ENCODE measurements at regions not wholly inside any gene's neighbourhood (a gene's known extent, or its start where the extent isn't known, plus 50 kb on each side); places are given as distances from the start of the nearest gene placed in this dataset.
"Not testable (repeated sequence)": the region's sequence is repeated elsewhere in the genome, so short reads cannot be mapped to it uniquely, and the experiment has no call there.

DNA sequence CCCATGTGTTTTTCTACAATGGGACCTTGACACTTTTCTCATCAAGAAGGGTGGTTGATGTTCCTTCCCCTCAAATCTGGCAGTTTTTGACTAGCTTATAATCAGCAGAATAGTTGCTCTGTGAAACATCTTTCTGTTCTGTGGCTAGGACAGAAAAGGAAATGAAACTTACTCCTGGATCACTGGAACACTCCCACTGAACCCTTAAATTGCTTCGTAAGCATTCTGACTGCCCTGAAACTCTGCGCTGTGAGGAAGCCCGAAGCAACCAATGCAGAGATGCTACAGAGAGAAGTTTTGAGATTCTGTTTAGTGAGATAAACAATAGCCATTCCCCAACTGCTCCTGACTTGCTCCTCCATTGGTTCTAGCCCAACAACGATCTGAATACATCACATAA is 602.2 kb downstream of the CENPC start:
- Histone ChIP-seq H3K23ac (ENCODE audit: low read length) (no peak overlapping the region), H4K12ac (ENCODE audit: low read depth, low read length) (no peak overlapping the region), H3K79me2 (ENCODE audit: control insufficient read depth, insufficient read depth, low read length, poor library complexity) (no peaks in the 10 kb centered on the region), H3K4me1 (ENCODE audit: control insufficient read depth in 1 of 2, insufficient read depth in 2 of 2, low read length in 2 of 2) (no peaks in the 10 kb centered on the region), H3K27me3 (ENCODE audit: insufficient read depth, low read length) (no peaks in the 10 kb centered on the region), H3K9me3 (ENCODE audit: insufficient read depth, low read depth, low read length) (no peaks in the 10 kb centered on the region), H3K18ac (ENCODE audit: low read length) (no peak overlapping the region), H2BK5ac (ENCODE audit: low read depth, low read length, poor library complexity) (no peak overlapping the region), H4K91ac (ENCODE audit: low read depth, low read length) (no peak overlapping the region), H3K36me3 (ENCODE audit: control insufficient read depth in 1 of 2, insufficient read depth in 2 of 2, low read length in 2 of 2) (no peaks in the 10 kb centered on the region), H3K4me2 (ENCODE audit: low read length) (no peak overlapping the region), H2BK12ac (ENCODE audit: low read length) (no peak overlapping the region), H3K79me1 (ENCODE audit: low read length) (no peaks in the 10 kb centered on the region), H3K27ac (ENCODE audit: low read depth, low read length) (no peak overlapping the region), H3K9ac (ENCODE audit: low read length) (no peak overlapping the region), H3K4me3 (ENCODE audit: low read depth, low read length) (no peak overlapping the region), H2BK120ac (ENCODE audit: insufficient read depth, low read length, poor library complexity) (no peak overlapping the region), H4K8ac (ENCODE audit: low read depth, low read length) (no peak overlapping the region), H2AFZ (ENCODE audit: insufficient read depth, low read length, poor library complexity) (no peak overlapping the region), H3K4ac (ENCODE audit: low read depth, low read length) (no peak overlapping the region), H2AK5ac (ENCODE audit: low read length) (no peak overlapping the region), H3K14ac (ENCODE audit: low read length) (no peak overlapping the region)
- DNase-seq, result no peak
- no CpG with 5 or more reads among the region's 4 CpGs for WGBS (ENCODE audit: extremely low coverage, insufficient coverage, insufficient read length)

DNA sequence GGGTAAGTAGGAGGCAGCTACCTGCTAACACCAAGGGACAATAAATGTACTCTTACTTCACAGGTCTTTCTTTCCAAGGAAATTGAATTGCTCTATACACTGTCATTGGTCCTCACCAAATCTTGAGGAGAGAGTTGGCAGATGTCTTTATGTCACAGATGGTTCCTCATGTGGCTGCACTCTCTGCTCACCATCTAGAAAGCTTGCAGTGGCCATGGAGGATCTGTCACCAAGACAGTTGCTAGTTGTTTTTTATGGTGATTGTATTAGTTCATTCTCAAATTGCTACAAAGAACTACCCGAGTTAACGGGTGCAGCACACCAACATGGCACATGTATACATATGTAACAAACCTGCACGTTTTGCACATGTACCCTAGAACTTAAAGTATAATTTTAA is 613.3 kb downstream of the CENPC start:
- not testable (repeated sequence) for H3K4me3 ChIP-seq (ENCODE audit: low read depth, low read length); H3K27ac ChIP-seq (ENCODE audit: low read depth, low read length); H4K12ac ChIP-seq (ENCODE audit: low read depth, low read length); DNase-seq; H2BK5ac ChIP-seq (ENCODE audit: low read depth, low read length, poor library complexity); H3K27me3 ChIP-seq (ENCODE audit: insufficient read depth, low read length); H4K8ac ChIP-seq (ENCODE audit: low read depth, low read length); H3K23ac ChIP-seq (ENCODE audit: low read length); H2AFZ ChIP-seq (ENCODE audit: insufficient read depth, low read length, poor library complexity); H3K4ac ChIP-seq (ENCODE audit: low read depth, low read length); H3K9me3 ChIP-seq (ENCODE audit: insufficient read depth, low read depth, low read length); H4K91ac ChIP-seq (ENCODE audit: low read depth, low read length); H3K79me1 ChIP-seq (ENCODE audit: low read length); H3K4me2 ChIP-seq (ENCODE audit: low read length); H3K9ac ChIP-seq (ENCODE audit: low read length); H3K79me2 ChIP-seq (ENCODE audit: control insufficient read depth, insufficient read depth, low read length, poor library complexity); H3K18ac ChIP-seq (ENCODE audit: low read length); H3K36me3 ChIP-seq (ENCODE audit: control insufficient read depth in 1 of 2, insufficient read depth in 2 of 2, low read length in 2 of 2); H3K14ac ChIP-seq (ENCODE audit: low read length); H3K4me1 ChIP-seq (ENCODE audit: control insufficient read depth in 1 of 2, insufficient read depth in 2 of 2, low read length in 2 of 2); H2BK120ac ChIP-seq (ENCODE audit: insufficient read depth, low read length, poor library complexity); H2BK12ac ChIP-seq (ENCODE audit: low read length); H2AK5ac ChIP-seq (ENCODE audit: low read length)
- WGBS (ENCODE audit: extremely low coverage, insufficient coverage, insufficient read length), result no CpG with 5 or more reads among the region's 3 CpGs

DNA sequence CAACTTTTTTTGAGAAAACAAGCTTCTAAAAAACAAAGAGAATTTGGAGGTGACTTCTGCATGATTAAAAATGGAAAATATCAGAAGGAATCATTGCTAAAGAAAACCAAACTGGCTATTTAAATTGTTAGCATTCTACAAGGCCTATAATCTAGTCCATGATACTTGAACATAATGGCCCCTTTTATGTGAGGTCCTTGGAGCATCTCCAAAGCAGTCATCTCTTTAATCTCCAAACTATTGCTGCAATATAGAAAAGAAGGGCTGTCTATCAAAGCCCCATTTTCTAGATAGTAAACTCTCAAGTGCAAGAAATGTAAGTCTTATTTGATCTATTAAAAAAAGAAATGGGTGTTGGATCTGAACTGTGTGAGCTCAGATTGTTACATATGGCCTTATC is 615.1 kb downstream of the CENPC start:
- H2BK120ac ChIP-seq (ENCODE audit: insufficient read depth, low read length, poor library complexity), result no peak overlapping the region
- H3K36me3 ChIP-seq (ENCODE audit: control insufficient read depth in 1 of 2, insufficient read depth in 2 of 2, low read length in 2 of 2), result no peaks in the 10 kb centered on the region
- no peak for DNase-seq
- H4K8ac ChIP-seq (ENCODE audit: low read depth, low read length), result no peak overlapping the region
- no peak overlapping the region for H2AK5ac ChIP-seq (ENCODE audit: low read length)
- H3K27me3 ChIP-seq (ENCODE audit: insufficient read depth, low read length), result no peaks in the 10 kb centered on the region
- no peaks in the 10 kb centered on the region for H3K79me2 ChIP-seq (ENCODE audit: control insufficient read depth, insufficient read depth, low read length, poor library complexity)
- no peak overlapping the region for H2BK12ac ChIP-seq (ENCODE audit: low read length)
- no peak overlapping the region for H4K91ac ChIP-seq (ENCODE audit: low read depth, low read length)
- H3K18ac ChIP-seq (ENCODE audit: low read length), result no peak overlapping the region
- H3K27ac ChIP-seq (ENCODE audit: low read depth, low read length), result no peak overlapping the region
- H3K4me2 ChIP-seq (ENCODE audit: low read length), result no peak overlapping the region
- H3K79me1 ChIP-seq (ENCODE audit: low read length), result no peaks in the 10 kb centered on the region
- H3K4me1 ChIP-seq (ENCODE audit: control insufficient read depth in 1 of 2, insufficient read depth in 2 of 2, low read length in 2 of 2), result no peaks in the 10 kb centered on the region
- no peak overlapping the region for H2AFZ ChIP-seq (ENCODE audit: insufficient read depth, low read length, poor library complexity)
- no peak overlapping the region for H3K23ac ChIP-seq (ENCODE audit: low read length)
- H3K9ac ChIP-seq (ENCODE audit: low read length), result no peak overlapping the region
- H4K12ac ChIP-seq (ENCODE audit: low read depth, low read length), result no peak overlapping the region
- H2BK5ac ChIP-seq (ENCODE audit: low read depth, low read length, poor library complexity), result no peak overlapping the region
- H3K14ac ChIP-seq (ENCODE audit: low read length), result no peak overlapping the region
- no peak overlapping the region for H3K4me3 ChIP-seq (ENCODE audit: low read depth, low read length)
- no peak overlapping the region for H3K4ac ChIP-seq (ENCODE audit: low read depth, low read length)
- no peaks in the 10 kb centered on the region for H3K9me3 ChIP-seq (ENCODE audit: insufficient read depth, low read depth, low read length)

DNA sequence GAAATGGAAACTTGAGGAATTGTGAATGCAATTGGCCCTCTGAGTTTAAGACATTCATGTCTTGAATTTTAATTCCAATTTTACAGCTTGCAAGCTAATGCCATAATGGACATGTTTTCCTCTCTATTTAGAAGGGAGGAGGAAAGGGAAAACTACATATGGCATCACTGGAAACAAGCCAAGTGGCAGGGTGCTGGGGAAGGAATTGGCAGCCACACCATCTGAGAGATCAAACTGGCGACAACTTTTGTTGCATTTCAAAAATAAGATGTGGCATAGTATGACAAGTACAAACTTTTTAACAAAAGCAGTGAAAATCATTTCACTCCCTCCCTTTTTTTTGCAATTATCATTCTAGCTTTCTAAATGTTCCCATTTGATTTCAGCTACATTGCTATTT is 615.6 kb downstream of the CENPC start:
- Histone ChIP-seq H3K9me3 (ENCODE audit: insufficient read depth, low read depth, low read length) (no peaks in the 10 kb centered on the region), H3K23ac (ENCODE audit: low read length) (no peak overlapping the region), H2AFZ (ENCODE audit: insufficient read depth, low read length, poor library complexity) (no peak overlapping the region), H4K8ac (ENCODE audit: low read depth, low read length) (no peak overlapping the region), H3K14ac (ENCODE audit: low read length) (no peak overlapping the region), H2BK12ac (ENCODE audit: low read length) (no peak overlapping the region), H2AK5ac (ENCODE audit: low read length) (no peak overlapping the region), H3K18ac (ENCODE audit: low read length) (no peak overlapping the region), H3K79me2 (ENCODE audit: control insufficient read depth, insufficient read depth, low read length, poor library complexity) (no peaks in the 10 kb centered on the region), H4K91ac (ENCODE audit: low read depth, low read length) (no peak overlapping the region), H3K79me1 (ENCODE audit: low read length) (no peaks in the 10 kb centered on the region), H3K36me3 (ENCODE audit: control insufficient read depth in 1 of 2, insufficient read depth in 2 of 2, low read length in 2 of 2) (no peaks in the 10 kb centered on the region), H2BK5ac (ENCODE audit: low read depth, low read length, poor library complexity) (no peak overlapping the region), H2BK120ac (ENCODE audit: insufficient read depth, low read length, poor library complexity) (no peak overlapping the region), H3K4me2 (ENCODE audit: low read length) (no peak overlapping the region), H3K4ac (ENCODE audit: low read depth, low read length) (no peak overlapping the region), H3K27me3 (ENCODE audit: insufficient read depth, low read length) (no peaks in the 10 kb centered on the region), H4K12ac (ENCODE audit: low read depth, low read length) (no peak overlapping the region), H3K4me1 (ENCODE audit: control insufficient read depth in 1 of 2, insufficient read depth in 2 of 2, low read length in 2 of 2) (no peaks in the 10 kb centered on the region), H3K4me3 (ENCODE audit: low read depth, low read length) (no peak overlapping the region), H3K9ac (ENCODE audit: low read length) (no peak overlapping the region), H3K27ac (ENCODE audit: low read depth, low read length) (no peak overlapping the region)
- DNase-seq, result no peak
- no CpG with 5 or more reads among the region's 1 CpG for WGBS (ENCODE audit: extremely low coverage, insufficient coverage, insufficient read length)

DNA sequence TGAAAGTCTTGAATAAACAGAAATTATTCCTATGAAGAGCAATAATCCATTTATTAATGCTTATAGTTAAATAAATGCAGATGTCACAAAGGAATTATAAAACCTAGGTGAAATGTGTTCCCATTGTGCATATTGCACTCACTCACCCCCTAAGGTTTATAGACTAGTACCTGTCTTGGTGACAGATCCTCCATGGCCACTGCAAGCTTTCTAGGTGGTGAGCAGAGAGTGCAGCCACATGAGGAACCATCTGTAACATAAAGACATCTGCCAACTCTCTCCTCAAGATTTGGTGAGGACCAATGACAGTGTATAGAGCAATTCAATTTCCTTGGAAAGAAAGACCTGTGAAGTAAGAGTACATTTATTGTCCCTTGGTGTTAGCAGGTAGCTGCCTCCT is 616.4 kb downstream of the CENPC start:
- not testable (repeated sequence) for H4K91ac ChIP-seq (ENCODE audit: low read depth, low read length); H3K27me3 ChIP-seq (ENCODE audit: insufficient read depth, low read length); H4K12ac ChIP-seq (ENCODE audit: low read depth, low read length); H3K9ac ChIP-seq (ENCODE audit: low read length); H3K27ac ChIP-seq (ENCODE audit: low read depth, low read length); H2BK5ac ChIP-seq (ENCODE audit: low read depth, low read length, poor library complexity); H2AFZ ChIP-seq (ENCODE audit: insufficient read depth, low read length, poor library complexity); H3K9me3 ChIP-seq (ENCODE audit: insufficient read depth, low read depth, low read length); H3K4ac ChIP-seq (ENCODE audit: low read depth, low read length); H4K8ac ChIP-seq (ENCODE audit: low read depth, low read length); H3K4me2 ChIP-seq (ENCODE audit: low read length); H2BK12ac ChIP-seq (ENCODE audit: low read length); DNase-seq; H3K4me3 ChIP-seq (ENCODE audit: low read depth, low read length); H2AK5ac ChIP-seq (ENCODE audit: low read length); H3K79me2 ChIP-seq (ENCODE audit: control insufficient read depth, insufficient read depth, low read length, poor library complexity); H3K36me3 ChIP-seq (ENCODE audit: control insufficient read depth in 1 of 2, insufficient read depth in 2 of 2, low read length in 2 of 2); H3K4me1 ChIP-seq (ENCODE audit: control insufficient read depth in 1 of 2, insufficient read depth in 2 of 2, low read length in 2 of 2); H3K14ac ChIP-seq (ENCODE audit: low read length); H3K18ac ChIP-seq (ENCODE audit: low read length); H3K79me1 ChIP-seq (ENCODE audit: low read length); H2BK120ac ChIP-seq (ENCODE audit: insufficient read depth, low read length, poor library complexity); H3K23ac ChIP-seq (ENCODE audit: low read length)
